ENCODE measurements at regions not wholly inside any gene's neighbourhood (a gene's known extent, or its start where the extent isn't known, plus 50 kb on each side); places are given as distances from the start of the nearest gene placed in this dataset.

GRCh38 chr6:47144306-47144705 is 102.2 kb upstream of the ADGRF1 start:
- H3K4me3 Mint-ChIP-seq = no peak overlapping the region
- Histone ChIP-seq H4K20me1 (ENCODE audit: control insufficient read depth, insufficient read depth, low read length, poor library complexity, severe bottlenecking) (no peaks in the 10 kb centered on the region), H3K9ac (ENCODE audit: low read length) (no peak overlapping the region), H3K27ac (ENCODE audit: low read length in 2 of 2) (no peak overlapping the region), H2AFZ (ENCODE audit: insufficient read depth, low read depth, low read length, poor library complexity, severe bottlenecking) (no peak overlapping the region), H3K4me3 (ENCODE audit: control extremely low read depth in 1 of 5, extremely low read depth in 1 of 5, insufficient read depth in 1 of 5, low read depth in 2 of 5, low read length in 4 of 5) (no peak overlapping the region), H3K79me2 (ENCODE audit: control insufficient read depth, insufficient read depth, low read length) (no peaks in the 10 kb centered on the region), H3K27me3 (replicated peaks in 1 of 4; ENCODE audit: control extremely low read depth in 1 of 4, control insufficient read depth in 3 of 4, insufficient read depth in 4 of 4, low read length in 3 of 4) (no peaks in the 10 kb centered on the region), H3K36me3 (replicated peaks in 1 of 2; ENCODE audit: control extremely low read depth in 1 of 2, control insufficient read depth in 1 of 2, extremely low read depth in 1 of 2, insufficient read depth in 2 of 2, low read length in 1 of 2) (no peaks in the 10 kb centered on the region), H3K4me2 (replicated peaks; ENCODE audit: low read depth, low read length, poor library complexity, severe bottlenecking) (no peak overlapping the region), H3K9me3 (ENCODE audit: control extremely low read depth in 1 of 3, control insufficient read depth in 2 of 3, insufficient read depth in 1 of 3, low read length in 2 of 3) (no peaks in the 10 kb centered on the region), H3K4me1 (ENCODE audit: control insufficient read depth in 2 of 2, insufficient read depth in 2 of 2, low read length in 2 of 2) (no peaks in the 10 kb centered on the region)
- ChIA-PET POLR2A (no interaction called here), CTCF (no interaction called here)
- ATAC-seq (ENCODE audit: low read depth) (no peak), DNase-seq (no peak)
- no peaks in the 10 kb centered on the region for H3K9me3 Mint-ChIP-seq (ENCODE audit: insufficient read depth)
- TF ChIP-seq EZH2 (IDR thresholded peaks at IDR 0.05; ENCODE audit: borderline replicate concordance, insufficient read depth, low read depth, low read length, poor library complexity, severe bottlenecking) = no peak
- no peak for TF ChIP-seq CTCF (IDR thresholded peaks at IDR 0.05)
- intact Hi-C loops (cut with micrococcal nuclease) = no loop called here
- WGBS (ENCODE audit: insufficient coverage) = 94% methylated on average over 2 of the region's 4 CpGs
- peaks cover 10% of the 10 kb centered on the region for H3K27me3 Mint-ChIP-seq
- H3K27ac Mint-ChIP-seq = no peak overlapping the region
- H3K4me1 Mint-ChIP-seq = no peaks in the 10 kb centered on the region

GRCh38 chr6:47141963-47142362 is 99.8 kb upstream of the ADGRF1 start:
- Histone ChIP-seq H2AFZ (ENCODE audit: insufficient read depth, low read depth, low read length, poor library complexity, severe bottlenecking) (no peak overlapping the region), H3K79me2 (ENCODE audit: control insufficient read depth, insufficient read depth, low read length) (no peaks in the 10 kb centered on the region), H3K4me1 (ENCODE audit: control insufficient read depth in 2 of 2, insufficient read depth in 2 of 2, low read length in 2 of 2) (no peaks in the 10 kb centered on the region), H3K4me2 (replicated peaks; ENCODE audit: low read depth, low read length, poor library complexity, severe bottlenecking) (no peak overlapping the region), H3K27ac (ENCODE audit: low read length in 2 of 2) (no peak overlapping the region), H4K20me1 (ENCODE audit: control insufficient read depth, insufficient read depth, low read length, poor library complexity, severe bottlenecking) (no peaks in the 10 kb centered on the region), H3K9me3 (ENCODE audit: control extremely low read depth in 1 of 3, control insufficient read depth in 2 of 3, insufficient read depth in 1 of 3, low read length in 2 of 3) (no peaks in the 10 kb centered on the region), H3K27me3 (replicated peaks in 1 of 4; ENCODE audit: control extremely low read depth in 1 of 4, control insufficient read depth in 3 of 4, insufficient read depth in 4 of 4, low read length in 3 of 4) (no peaks in the 10 kb centered on the region), H3K9ac (ENCODE audit: low read length) (no peak overlapping the region), H3K36me3 (replicated peaks in 1 of 2; ENCODE audit: control extremely low read depth in 1 of 2, control insufficient read depth in 1 of 2, extremely low read depth in 1 of 2, insufficient read depth in 2 of 2, low read length in 1 of 2) (no peaks in the 10 kb centered on the region), H3K4me3 (ENCODE audit: control extremely low read depth in 1 of 5, extremely low read depth in 1 of 5, insufficient read depth in 1 of 5, low read depth in 2 of 5, low read length in 4 of 5) (no peak overlapping the region)
- ATAC-seq (ENCODE audit: low read depth) = no peak
- no peaks in the 10 kb centered on the region for H3K9me3 Mint-ChIP-seq (ENCODE audit: insufficient read depth)
- no peak overlapping the region for H3K4me3 Mint-ChIP-seq
- ChIA-PET CTCF (no interaction called here), POLR2A (no interaction called here)
- H3K4me1 Mint-ChIP-seq = no peaks in the 10 kb centered on the region
- intact Hi-C loops (cut with micrococcal nuclease) = no loop called here
- WGBS (ENCODE audit: insufficient coverage) = no CpG with 5 or more reads among the region's 2 CpGs
- peaks cover 1% of the 10 kb centered on the region for H3K27me3 Mint-ChIP-seq
- TF ChIP-seq EZH2 (IDR thresholded peaks at IDR 0.05; ENCODE audit: borderline replicate concordance, insufficient read depth, low read depth, low read length, poor library complexity, severe bottlenecking) = no peak
- TF ChIP-seq CTCF (IDR thresholded peaks at IDR 0.05) = no peak
- no peak overlapping the region for H3K27ac Mint-ChIP-seq
- DNase-seq = no peak

Measured in B cell (primary cell).